ENCODE measurements at regions not wholly inside any gene's neighbourhood (a gene's known extent, or its start where the extent isn't known, plus 50 kb on each side); places are given as distances from the start of the nearest gene placed in this dataset.

GRCh38 chr21:14754682-14755081, 208.6 kb upstream of the SAMSN1 start:
- TF ChIP-seq CTCF (IDR thresholded peaks at IDR 0.05; ENCODE audit: low read depth, low read length, poor library complexity, severe bottlenecking) = no peak
- TF ChIP-seq EZH2phosphoT487 (IDR thresholded peaks at IDR 0.05; ENCODE audit: borderline replicate concordance, low read length) = no peak
